Mucosa of stomach (tissue), 1 donor: ENCODE measurements at regions not wholly inside any gene's neighbourhood (a gene's known extent, or its start where the extent isn't known, plus 50 kb on each side); places are given as distances from the start of the nearest gene placed in this dataset.
"Not testable (repeated sequence)": the region's sequence is repeated elsewhere in the genome, so short reads cannot be mapped to it uniquely, and the experiment has no call there.

Source experiments
- H3K27me3 ChIP-seq: one replicate; pipeline ENCODE4 v1.7.0; 2013; ENCODE audit warnings: mild to moderate bottlenecking, low read length; ENCODE audit not compliant: control insufficient read depth, insufficient read depth
- H3K36me3 ChIP-seq: one replicate; pipeline ENCODE4 v1.7.0; 2013; ENCODE audit warnings: low read length; ENCODE audit not compliant: control insufficient read depth, insufficient read depth
- H3K4me1 ChIP-seq: one replicate; pipeline ENCODE4 v1.7.0; 2013; ENCODE audit warnings: mild to moderate bottlenecking, low read length; ENCODE audit not compliant: control insufficient read depth, insufficient read depth
- H3K4me3 ChIP-seq: one replicate; pipeline ENCODE4 v1.7.0; 2013; ENCODE audit warnings: low read length
- H3K9ac ChIP-seq: one replicate; pipeline ENCODE4 v1.7.0; 2013; ENCODE audit warnings: mild to moderate bottlenecking, low read length, moderate library complexity
- H3K9me3 ChIP-seq: one replicate; pipeline ENCODE4 v1.7.0; 2013; ENCODE audit warnings: mild to moderate bottlenecking, low read length, moderate library complexity; ENCODE audit not compliant: control insufficient read depth
- donor health status: Pancreatic carcinoma.

DNA sequence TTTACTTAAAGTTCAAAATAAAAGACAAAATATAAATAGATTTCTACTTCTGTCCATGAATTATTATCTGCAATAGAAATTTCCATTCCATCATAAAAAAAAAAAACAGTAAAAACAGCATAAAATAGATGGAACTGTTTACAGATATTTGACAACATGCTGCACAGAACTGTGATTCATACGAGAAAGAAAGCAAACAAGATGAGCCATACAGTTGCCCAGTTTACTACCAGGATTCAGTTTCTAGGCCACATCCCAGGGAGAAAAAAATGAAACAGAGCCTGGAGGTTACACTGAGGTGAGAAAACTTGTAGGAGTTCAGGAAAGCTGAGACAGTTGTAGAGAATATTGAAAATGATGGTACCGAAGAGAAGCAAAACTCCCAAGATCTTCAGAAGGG is 1426.9 kb upstream of the ACVR2A start:
- Histone ChIP-seq H3K36me3 (no peaks in the 10 kb centered on the region), H3K4me3 (no peak overlapping the region), H3K27me3 (no peaks in the 10 kb centered on the region), H3K9me3 (no peaks in the 10 kb centered on the region), H3K9ac (no peak overlapping the region), H3K4me1 (no peaks in the 10 kb centered on the region)

DNA sequence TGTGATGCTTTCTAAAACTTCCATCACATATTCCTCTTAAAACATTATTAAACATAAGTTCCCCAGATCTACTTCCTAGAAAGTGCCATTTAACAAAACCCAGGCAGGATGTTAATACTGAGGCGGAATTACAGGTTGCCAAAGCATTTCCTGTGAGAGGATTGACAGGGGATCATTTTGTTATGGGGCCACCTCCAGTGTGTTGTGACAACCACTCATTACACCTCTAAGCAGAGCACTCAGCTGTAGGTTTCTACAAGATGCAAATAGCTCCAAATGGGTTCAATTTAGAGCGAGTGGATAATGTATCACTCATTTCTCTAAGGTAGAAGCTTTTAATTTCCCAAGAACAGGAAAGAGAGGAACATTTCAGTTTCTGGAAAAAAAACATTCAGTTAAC is 1429.5 kb upstream of the ACVR2A start:
- Histone ChIP-seq H3K9ac (no peak overlapping the region), H3K4me3 (no peak overlapping the region), H3K4me1 (no peaks in the 10 kb centered on the region), H3K27me3 (no peaks in the 10 kb centered on the region), H3K9me3 (no peaks in the 10 kb centered on the region), H3K36me3 (no peaks in the 10 kb centered on the region)

DNA sequence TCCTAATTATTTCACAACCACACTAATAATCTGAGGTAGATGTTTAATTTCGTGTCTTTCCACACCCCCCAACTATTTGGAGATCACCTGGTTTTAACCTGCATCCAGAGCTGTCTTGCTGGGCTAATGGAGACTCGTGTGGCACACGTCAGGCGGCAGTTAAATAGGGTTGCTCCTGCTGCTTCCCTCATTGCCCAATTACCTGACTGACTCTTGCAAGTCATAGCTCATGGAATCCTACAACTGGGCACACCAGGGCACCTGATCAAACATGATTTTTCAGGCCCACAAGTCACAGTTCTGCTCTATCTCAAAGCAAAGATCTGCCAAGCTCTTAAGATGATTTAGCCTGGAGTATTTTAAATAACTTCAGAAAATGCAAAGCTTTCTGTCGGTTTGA is 1430.4 kb upstream of the ACVR2A start:
- H3K9ac ChIP-seq = no peak overlapping the region
- no peaks in the 10 kb centered on the region for H3K27me3 ChIP-seq
- no peak overlapping the region for H3K4me3 ChIP-seq
- no peaks in the 10 kb centered on the region for H3K9me3 ChIP-seq
- H3K4me1 ChIP-seq = no peaks in the 10 kb centered on the region
- no peaks in the 10 kb centered on the region for H3K36me3 ChIP-seq

DNA sequence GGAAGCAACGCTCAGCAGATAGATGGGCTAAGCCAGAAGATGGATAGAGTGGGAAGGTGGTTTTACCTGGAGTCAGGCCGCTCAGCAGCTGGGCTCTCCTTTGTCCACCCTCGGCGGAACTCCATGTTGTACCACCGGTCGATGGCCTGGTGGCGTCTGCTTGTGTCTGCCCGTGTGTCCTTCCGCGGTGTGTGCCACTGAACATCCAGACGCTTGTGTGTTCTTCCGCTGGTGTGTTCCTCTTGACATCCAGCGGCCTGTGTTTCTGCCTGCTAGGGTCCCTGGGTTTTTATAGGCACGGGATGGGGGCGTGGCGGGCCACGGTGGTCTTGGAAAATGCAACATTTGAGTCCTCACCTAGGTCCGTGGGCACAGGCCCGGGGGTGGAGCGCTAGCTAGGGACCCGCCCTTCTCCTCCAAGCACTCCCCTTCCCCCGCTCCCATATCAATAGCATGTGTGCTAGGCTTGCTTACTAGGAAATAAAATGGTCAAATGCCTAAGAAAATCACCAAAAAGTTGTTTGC is 1431.7 kb upstream of the ACVR2A start:
- Histone ChIP-seq H3K4me1 (no peaks in the 10 kb centered on the region), H3K4me3 (no peak overlapping the region), H3K9ac (no peak overlapping the region), H3K9me3 (no peaks in the 10 kb centered on the region), H3K36me3 (no peaks in the 10 kb centered on the region), H3K27me3 (no peaks in the 10 kb centered on the region)

DNA sequence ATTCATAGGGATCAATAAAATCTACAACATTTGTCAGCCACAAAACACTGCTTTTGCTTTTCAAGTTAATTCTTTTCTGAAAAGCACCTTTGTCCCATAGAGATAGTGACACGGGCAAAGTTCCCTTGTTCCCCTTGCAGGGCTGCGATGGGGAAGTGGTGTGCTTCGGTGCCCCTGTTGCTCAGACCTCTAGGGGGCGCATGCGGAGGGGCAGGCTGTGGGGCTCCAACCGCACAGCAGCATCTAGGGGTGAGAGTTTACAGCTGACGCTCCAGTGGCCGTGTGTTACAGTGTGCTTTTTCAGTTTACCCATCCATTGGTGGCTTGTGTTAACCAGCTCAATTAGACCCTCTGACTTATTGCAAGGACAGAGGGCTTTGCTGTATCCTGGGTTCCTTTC is 1432.2 kb upstream of the ACVR2A start:
- no peaks in the 10 kb centered on the region for H3K36me3 ChIP-seq
- H3K9ac ChIP-seq = no peak overlapping the region
- no peaks in the 10 kb centered on the region for H3K4me1 ChIP-seq
- no peak overlapping the region for H3K4me3 ChIP-seq
- no peaks in the 10 kb centered on the region for H3K9me3 ChIP-seq
- H3K27me3 ChIP-seq = no peaks in the 10 kb centered on the region

DNA sequence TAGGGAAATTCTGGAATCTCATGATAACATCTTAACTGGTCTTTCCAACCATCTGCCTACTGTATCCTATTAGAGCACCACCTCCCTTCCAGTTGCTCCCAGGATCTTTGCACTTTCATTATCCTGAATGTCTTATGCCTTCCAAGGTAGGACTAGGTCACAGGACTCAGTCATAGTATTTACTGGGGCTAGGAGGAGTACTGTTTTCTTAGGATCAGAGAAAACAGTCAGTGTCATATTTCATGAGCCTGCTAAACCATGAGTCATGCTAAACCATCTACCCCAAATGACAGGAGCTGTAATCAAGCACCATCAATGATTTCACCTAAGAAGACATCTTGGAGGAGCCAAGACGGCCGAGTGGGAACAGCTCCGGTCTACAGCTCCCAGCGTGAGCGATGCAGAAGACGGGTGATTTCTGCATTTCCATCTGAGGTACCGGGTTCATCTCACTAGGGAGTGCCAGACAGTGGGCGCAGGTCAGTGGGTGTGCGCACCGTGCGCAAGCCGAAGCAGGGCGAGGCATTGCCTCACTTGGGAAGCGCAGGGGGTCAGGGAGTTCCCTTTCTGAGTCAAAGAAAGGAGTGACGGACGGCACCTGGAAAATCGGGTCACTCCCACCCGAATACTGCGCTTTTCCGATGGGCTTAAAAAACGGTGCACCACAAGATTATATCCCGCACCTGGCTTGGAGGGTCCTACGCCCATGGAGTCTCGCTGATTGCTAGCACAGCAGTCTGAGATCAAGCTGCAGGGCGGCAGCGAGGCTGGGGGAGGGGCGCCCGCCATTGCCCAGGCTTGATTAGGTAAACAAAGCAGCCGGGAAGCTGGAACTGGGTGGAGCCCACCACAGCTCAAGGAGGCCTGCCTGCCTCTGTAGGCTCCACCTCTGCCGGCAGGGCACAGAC is 1439.2 kb upstream of the ACVR2A start:
- H3K9me3 ChIP-seq, H3K4me1 ChIP-seq, H3K4me3 ChIP-seq, H3K9ac ChIP-seq, H3K36me3 ChIP-seq, H3K27me3 ChIP-seq: not testable (repeated sequence)

DNA sequence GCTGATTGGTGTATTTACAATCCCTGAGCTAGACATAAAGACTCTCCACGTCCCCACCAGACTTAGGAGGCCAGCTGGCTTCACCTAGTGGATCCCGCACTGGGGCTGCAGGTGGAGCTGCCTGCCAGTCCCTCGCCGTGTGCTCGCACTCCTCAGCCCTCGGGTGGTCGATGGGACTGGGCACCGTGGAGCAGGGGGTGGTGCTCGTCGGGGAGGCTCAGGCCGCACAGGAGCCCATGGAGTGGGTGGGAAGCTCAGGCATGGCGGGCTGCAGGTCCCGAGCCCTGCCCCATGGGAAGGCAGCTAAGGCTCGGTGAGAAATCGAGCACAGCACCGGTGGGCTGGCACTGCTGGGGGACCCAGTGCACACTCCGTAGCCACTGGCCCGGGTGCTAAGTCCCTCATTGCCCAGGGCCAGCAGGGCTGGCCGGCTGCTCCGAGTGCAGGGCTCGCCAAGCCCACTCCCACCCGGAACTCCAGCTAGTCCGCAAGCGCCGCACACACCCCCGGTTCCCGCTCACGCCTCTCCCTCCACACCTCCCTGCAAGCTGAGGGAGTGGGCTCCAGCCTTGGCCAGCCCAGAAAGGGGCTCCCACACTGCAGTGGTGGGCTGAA is 1441.2 kb upstream of the ACVR2A start:
- H3K9me3 ChIP-seq = not testable (repeated sequence)

DNA sequence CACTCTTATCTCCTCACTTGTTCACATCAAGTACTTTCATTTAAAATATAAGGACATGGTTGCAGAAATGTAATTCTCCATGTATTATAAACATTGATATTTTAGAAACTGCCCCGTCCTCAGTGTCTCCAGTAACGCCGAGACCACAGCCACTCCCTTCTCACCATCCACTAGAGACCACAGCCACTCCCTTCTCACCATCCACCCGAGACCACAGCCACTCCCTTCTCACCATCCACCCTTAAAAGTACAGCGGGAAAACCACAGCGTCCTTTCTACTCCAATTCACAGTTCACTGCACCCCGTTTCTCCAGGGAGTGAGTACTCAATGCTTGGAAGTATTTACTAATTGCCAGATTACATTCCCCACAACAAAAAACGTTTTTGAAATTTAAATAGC is 1452.2 kb upstream of the ACVR2A start:
- H3K4me3 ChIP-seq = no peak overlapping the region
- no peaks in the 10 kb centered on the region for H3K27me3 ChIP-seq
- H3K36me3 ChIP-seq = no peaks in the 10 kb centered on the region
- no peaks in the 10 kb centered on the region for H3K4me1 ChIP-seq
- H3K9ac ChIP-seq = no peak overlapping the region
- H3K9me3 ChIP-seq = no peaks in the 10 kb centered on the region

More for the DNA sequence above, 1441.2 kb upstream of the ACVR2A start:
- H3K36me3 ChIP-seq, H3K4me1 ChIP-seq, H3K27me3 ChIP-seq, H3K9ac ChIP-seq, H3K4me3 ChIP-seq: not testable (repeated sequence)

DNA sequence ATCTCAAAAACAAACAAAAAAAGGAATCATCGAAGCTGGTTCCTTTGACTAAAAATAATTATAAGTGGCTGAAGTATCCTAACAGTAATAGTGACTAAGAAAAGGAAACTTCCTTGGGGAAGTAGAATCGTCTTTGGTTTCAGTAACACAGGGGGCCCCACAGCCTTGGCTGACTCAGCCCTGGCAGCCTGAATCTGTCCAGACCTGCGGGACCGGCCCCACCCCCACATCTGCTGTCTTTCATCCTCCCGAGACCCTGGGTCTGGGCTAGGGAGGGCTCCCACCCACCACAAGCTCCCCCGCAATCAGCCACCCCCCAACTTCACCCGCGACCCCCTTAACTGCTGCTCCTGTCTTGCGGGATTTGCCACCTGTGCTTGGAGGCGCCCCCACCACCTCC is 1452.6 kb upstream of the ACVR2A start:
- Histone ChIP-seq H3K27me3 (no peaks in the 10 kb centered on the region), H3K4me1 (no peaks in the 10 kb centered on the region), H3K9me3 (no peaks in the 10 kb centered on the region), H3K9ac (no peak overlapping the region), H3K36me3 (no peaks in the 10 kb centered on the region), H3K4me3 (no peak overlapping the region)

DNA sequence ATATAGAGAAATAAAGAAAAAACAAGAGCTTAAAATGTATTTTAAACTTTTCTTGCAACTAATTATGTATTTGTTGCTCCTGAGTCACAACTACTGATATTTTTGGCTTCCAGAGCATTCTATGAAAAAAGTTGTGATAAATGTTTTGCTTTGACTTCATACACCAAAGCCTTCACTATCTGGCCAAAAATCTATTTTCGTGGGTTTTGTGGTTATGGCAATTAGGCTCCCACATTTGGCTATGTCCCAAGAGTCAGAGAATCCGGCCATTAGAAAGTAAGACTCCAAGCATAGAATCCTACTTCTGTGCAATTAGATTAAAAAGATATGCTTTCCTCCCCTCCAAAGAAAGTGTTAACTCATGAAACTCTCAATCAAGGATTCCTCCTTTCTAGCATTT is 1456.1 kb upstream of the ACVR2A start:
- H3K4me1 ChIP-seq = no peaks in the 10 kb centered on the region
- no peak overlapping the region for H3K4me3 ChIP-seq
- H3K9me3 ChIP-seq = no peaks in the 10 kb centered on the region

DNA sequence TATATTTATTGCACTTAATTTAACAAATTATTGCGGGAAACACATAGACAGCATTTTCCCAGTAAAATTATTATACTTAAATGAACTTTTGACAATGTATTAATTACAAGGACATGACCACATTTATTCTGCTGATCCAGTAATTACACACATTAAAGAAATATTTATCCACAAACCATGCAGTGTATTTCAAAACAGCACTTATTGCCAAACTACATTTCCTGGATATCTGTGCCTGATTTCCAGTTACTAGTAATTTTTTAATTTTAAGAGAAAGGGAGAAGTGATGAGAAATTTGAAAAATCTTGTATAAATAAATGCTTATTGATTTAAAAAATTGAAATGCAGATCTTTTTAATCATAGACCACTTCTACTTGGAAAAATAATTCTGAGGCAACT is 1458.7 kb upstream of the ACVR2A start:
- Histone ChIP-seq H3K4me1 (no peaks in the 10 kb centered on the region), H3K9ac (no peak overlapping the region), H3K36me3 (no peaks in the 10 kb centered on the region), H3K9me3 (no peaks in the 10 kb centered on the region), H3K4me3 (no peak overlapping the region), H3K27me3 (no peaks in the 10 kb centered on the region)

More for the DNA sequence above, 1456.1 kb upstream of the ACVR2A start:
- Histone ChIP-seq H3K9ac (no peak overlapping the region), H3K27me3 (no peaks in the 10 kb centered on the region), H3K36me3 (no peaks in the 10 kb centered on the region)

DNA sequence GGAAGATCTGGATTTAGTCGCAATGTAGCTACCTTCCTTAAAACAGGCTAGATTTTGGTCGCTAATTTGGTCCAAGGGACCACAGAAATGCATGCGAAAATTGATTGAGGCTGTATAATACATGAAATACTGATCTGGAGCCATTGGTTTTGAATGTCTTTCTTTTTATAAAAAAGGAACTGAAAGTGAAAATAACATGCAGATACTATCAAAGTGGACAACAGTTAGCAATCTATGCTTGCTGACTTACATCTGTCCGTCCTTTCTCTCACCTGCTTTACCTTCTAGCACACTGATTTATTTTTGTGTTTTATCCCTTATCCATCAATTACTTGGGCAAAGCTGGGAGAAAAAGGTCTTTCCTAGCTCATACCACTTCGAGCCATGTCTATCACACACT is 1459.8 kb upstream of the ACVR2A start:
- no peaks in the 10 kb centered on the region for H3K27me3 ChIP-seq
- no peak overlapping the region for H3K9ac ChIP-seq
- H3K4me1 ChIP-seq = no peaks in the 10 kb centered on the region
- H3K36me3 ChIP-seq = no peaks in the 10 kb centered on the region
- no peaks in the 10 kb centered on the region for H3K9me3 ChIP-seq
- no peak overlapping the region for H3K4me3 ChIP-seq
